ENCODE measurements at regions not wholly inside any gene's neighbourhood (a gene's known extent, or its start where the extent isn't known, plus 50 kb on each side); places are given as distances from the start of the nearest gene placed in this dataset.
"Not testable (repeated sequence)": the region's sequence is repeated elsewhere in the genome, so short reads cannot be mapped to it uniquely, and the experiment has no call there.

GRCh38 chr1:38585460-38585859 is 274.1 kb downstream of the RRAGC start:
- no peak overlapping the region for H3K4me3 ChIP-seq (ENCODE audit: low read depth in 1 of 2, low read length in 2 of 2)
- H3K36me3 ChIP-seq (ENCODE audit: control insufficient read depth in 1 of 2, insufficient read depth in 2 of 2, low read length in 2 of 2), result no peaks in the 10 kb centered on the region
- H3K4me1 ChIP-seq (ENCODE audit: control insufficient read depth in 1 of 2, insufficient read depth in 2 of 2, low read length in 2 of 2), result peaks cover 0 to 3% of the 10 kb centered on the region in 2 donors
- no peak overlapping the region for H3K9ac ChIP-seq (ENCODE audit: low read depth in 1 of 2, low read length in 2 of 2)
- H3K27ac ChIP-seq (ENCODE audit: low read depth, low read length), result no peak overlapping the region
- no peaks in the 10 kb centered on the region for H3K9me3 ChIP-seq (ENCODE audit: control insufficient read depth in 1 of 2, low read length in 2 of 2)
- peaks cover under 1 to 6% of the 10 kb centered on the region in 2 donors for H3K27me3 ChIP-seq (ENCODE audit: control insufficient read depth in 1 of 2, insufficient read depth in 2 of 2, low read length in 2 of 2)

GRCh38 chr1:38584448-38585355 is 274.9 kb downstream of the RRAGC start:
- H3K36me3 ChIP-seq (ENCODE audit: control insufficient read depth in 1 of 2, insufficient read depth in 2 of 2, low read length in 2 of 2), result no peaks in the 10 kb centered on the region
- peaks cover 6 to 8% of the 10 kb centered on the region in 2 donors for H3K27me3 ChIP-seq (ENCODE audit: control insufficient read depth in 1 of 2, insufficient read depth in 2 of 2, low read length in 2 of 2)
- H3K9me3 ChIP-seq (ENCODE audit: control insufficient read depth in 1 of 2, low read length in 2 of 2), result no peaks in the 10 kb centered on the region
- H3K27ac ChIP-seq (ENCODE audit: low read depth, low read length), result no peak overlapping the region
- peaks cover 0 to 3% of the 10 kb centered on the region in 2 donors for H3K4me1 ChIP-seq (ENCODE audit: control insufficient read depth in 1 of 2, insufficient read depth in 2 of 2, low read length in 2 of 2)
- H3K9ac ChIP-seq (ENCODE audit: low read depth in 1 of 2, low read length in 2 of 2), result no peak overlapping the region
- no peak overlapping the region for H3K4me3 ChIP-seq (ENCODE audit: low read depth in 1 of 2, low read length in 2 of 2)

- H3K27me3 ChIP-seq (ENCODE audit: control insufficient read depth in 1 of 2, insufficient read depth in 2 of 2, low read length in 2 of 2), result peaks cover 11 to 18% of the 10 kb centered on the region in 2 donors
- H3K4me3 ChIP-seq (ENCODE audit: low read depth in 1 of 2, low read length in 2 of 2); H3K4me1 ChIP-seq (ENCODE audit: control insufficient read depth in 1 of 2, insufficient read depth in 2 of 2, low read length in 2 of 2); H3K9ac ChIP-seq (ENCODE audit: low read depth in 1 of 2, low read length in 2 of 2); H3K36me3 ChIP-seq (ENCODE audit: control insufficient read depth in 1 of 2, insufficient read depth in 2 of 2, low read length in 2 of 2); H3K9me3 ChIP-seq (ENCODE audit: control insufficient read depth in 1 of 2, low read length in 2 of 2); H3K27ac ChIP-seq (ENCODE audit: low read depth, low read length): not testable (repeated sequence)
Observed at GRCh38 chr1:38583287-38583686, 276.3 kb downstream of the RRAGC start.

GRCh38 chr1:38581396-38581795 is 278.2 kb downstream of the RRAGC start:
- Histone ChIP-seq H3K36me3 (ENCODE audit: control insufficient read depth in 1 of 2, insufficient read depth in 2 of 2, low read length in 2 of 2) (no peaks in the 10 kb centered on the region), H3K9me3 (ENCODE audit: control insufficient read depth in 1 of 2, low read length in 2 of 2) (no peaks in the 10 kb centered on the region), H3K4me1 (ENCODE audit: control insufficient read depth in 1 of 2, insufficient read depth in 2 of 2, low read length in 2 of 2) (no peaks in the 10 kb centered on the region), H3K9ac (ENCODE audit: low read depth in 1 of 2, low read length in 2 of 2) (no peak overlapping the region), H3K27ac (ENCODE audit: low read depth, low read length) (no peak overlapping the region), H3K4me3 (ENCODE audit: low read depth in 1 of 2, low read length in 2 of 2) (no peak overlapping the region), H3K27me3 (ENCODE audit: control insufficient read depth in 1 of 2, insufficient read depth in 2 of 2, low read length in 2 of 2) (peaks cover 21 to 28% of the 10 kb centered on the region in 2 donors)

- H3K9ac ChIP-seq (ENCODE audit: low read depth in 1 of 2, low read length in 2 of 2), result no peak overlapping the region
- no peaks in the 10 kb centered on the region for H3K4me1 ChIP-seq (ENCODE audit: control insufficient read depth in 1 of 2, insufficient read depth in 2 of 2, low read length in 2 of 2)
- H3K9me3 ChIP-seq (ENCODE audit: control insufficient read depth in 1 of 2, low read length in 2 of 2), result no peaks in the 10 kb centered on the region
- H3K4me3 ChIP-seq (ENCODE audit: low read depth in 1 of 2, low read length in 2 of 2), result no peak overlapping the region
- peaks cover 25 to 33% of the 10 kb centered on the region in 2 donors for H3K27me3 ChIP-seq (ENCODE audit: control insufficient read depth in 1 of 2, insufficient read depth in 2 of 2, low read length in 2 of 2)
- no peak overlapping the region for H3K27ac ChIP-seq (ENCODE audit: low read depth, low read length)
- no peaks in the 10 kb centered on the region for H3K36me3 ChIP-seq (ENCODE audit: control insufficient read depth in 1 of 2, insufficient read depth in 2 of 2, low read length in 2 of 2)
Observed at GRCh38 chr1:38580594-38580993, 279.0 kb downstream of the RRAGC start.

GRCh38 chr1:38579056-38579455 is 280.5 kb downstream of the RRAGC start:
- Histone ChIP-seq H3K27me3 (ENCODE audit: control insufficient read depth in 1 of 2, insufficient read depth in 2 of 2, low read length in 2 of 2) (peaks cover 25 to 33% of the 10 kb centered on the region in 2 donors), H3K36me3 (ENCODE audit: control insufficient read depth in 1 of 2, insufficient read depth in 2 of 2, low read length in 2 of 2) (no peaks in the 10 kb centered on the region), H3K9me3 (ENCODE audit: control insufficient read depth in 1 of 2, low read length in 2 of 2) (no peaks in the 10 kb centered on the region), H3K4me3 (ENCODE audit: low read depth in 1 of 2, low read length in 2 of 2) (no peak overlapping the region), H3K4me1 (ENCODE audit: control insufficient read depth in 1 of 2, insufficient read depth in 2 of 2, low read length in 2 of 2) (no peaks in the 10 kb centered on the region), H3K27ac (ENCODE audit: low read depth, low read length) (no peak overlapping the region), H3K9ac (ENCODE audit: low read depth in 1 of 2, low read length in 2 of 2) (no peak overlapping the region)

GRCh38 chr1:38578271-38578951 is 281.2 kb downstream of the RRAGC start:
- Histone ChIP-seq H3K27ac (ENCODE audit: low read depth, low read length) (no peak overlapping the region), H3K4me1 (ENCODE audit: control insufficient read depth in 1 of 2, insufficient read depth in 2 of 2, low read length in 2 of 2) (no peaks in the 10 kb centered on the region), H3K36me3 (ENCODE audit: control insufficient read depth in 1 of 2, insufficient read depth in 2 of 2, low read length in 2 of 2) (no peaks in the 10 kb centered on the region), H3K27me3 (ENCODE audit: control insufficient read depth in 1 of 2, insufficient read depth in 2 of 2, low read length in 2 of 2) (peaks cover 25 to 33% of the 10 kb centered on the region in 2 donors), H3K4me3 (ENCODE audit: low read depth in 1 of 2, low read length in 2 of 2) (no peak overlapping the region), H3K9ac (ENCODE audit: low read depth in 1 of 2, low read length in 2 of 2) (no peak overlapping the region), H3K9me3 (ENCODE audit: control insufficient read depth in 1 of 2, low read length in 2 of 2) (no peaks in the 10 kb centered on the region)

GRCh38 chr1:38577937-38578270 is 281.7 kb downstream of the RRAGC start:
- peaks cover 25 to 33% of the 10 kb centered on the region in 2 donors for H3K27me3 ChIP-seq (ENCODE audit: control insufficient read depth in 1 of 2, insufficient read depth in 2 of 2, low read length in 2 of 2)
- no peaks in the 10 kb centered on the region for H3K4me1 ChIP-seq (ENCODE audit: control insufficient read depth in 1 of 2, insufficient read depth in 2 of 2, low read length in 2 of 2)
- no peak overlapping the region for H3K4me3 ChIP-seq (ENCODE audit: low read depth in 1 of 2, low read length in 2 of 2)
- no peaks in the 10 kb centered on the region for H3K9me3 ChIP-seq (ENCODE audit: control insufficient read depth in 1 of 2, low read length in 2 of 2)
- no peak overlapping the region for H3K27ac ChIP-seq (ENCODE audit: low read depth, low read length)
- H3K36me3 ChIP-seq (ENCODE audit: control insufficient read depth in 1 of 2, insufficient read depth in 2 of 2, low read length in 2 of 2), result no peaks in the 10 kb centered on the region
- H3K9ac ChIP-seq (ENCODE audit: low read depth in 1 of 2, low read length in 2 of 2), result no peak overlapping the region

- no peaks in the 10 kb centered on the region for H3K4me1 ChIP-seq (ENCODE audit: control insufficient read depth in 1 of 2, insufficient read depth in 2 of 2, low read length in 2 of 2)
Observed at GRCh38 chr1:38577385-38577784, 282.2 kb downstream of the RRAGC start.

GRCh38 chr1:38576241-38576640 is 283.3 kb downstream of the RRAGC start:
- Histone ChIP-seq H3K4me1 (ENCODE audit: control insufficient read depth in 1 of 2, insufficient read depth in 2 of 2, low read length in 2 of 2) (no peaks in the 10 kb centered on the region), H3K4me3 (ENCODE audit: low read depth in 1 of 2, low read length in 2 of 2) (no peak overlapping the region), H3K36me3 (ENCODE audit: control insufficient read depth in 1 of 2, insufficient read depth in 2 of 2, low read length in 2 of 2) (no peaks in the 10 kb centered on the region), H3K9me3 (ENCODE audit: control insufficient read depth in 1 of 2, low read length in 2 of 2) (no peaks in the 10 kb centered on the region), H3K27ac (ENCODE audit: low read depth, low read length) (no peak overlapping the region), H3K27me3 (ENCODE audit: control insufficient read depth in 1 of 2, insufficient read depth in 2 of 2, low read length in 2 of 2) (peaks cover 24 to 36% of the 10 kb centered on the region in 2 donors), H3K9ac (ENCODE audit: low read depth in 1 of 2, low read length in 2 of 2) (no peak overlapping the region)

More at GRCh38 chr1:38577385-38577784, 282.2 kb downstream of the RRAGC start:
- H3K27ac ChIP-seq (ENCODE audit: low read depth, low read length), result no peak overlapping the region
- no peaks in the 10 kb centered on the region for H3K36me3 ChIP-seq (ENCODE audit: control insufficient read depth in 1 of 2, insufficient read depth in 2 of 2, low read length in 2 of 2)
- H3K9ac ChIP-seq (ENCODE audit: low read depth in 1 of 2, low read length in 2 of 2), result no peak overlapping the region
- H3K4me3 ChIP-seq (ENCODE audit: low read depth in 1 of 2, low read length in 2 of 2), result no peak overlapping the region
- H3K9me3 ChIP-seq (ENCODE audit: control insufficient read depth in 1 of 2, low read length in 2 of 2), result no peaks in the 10 kb centered on the region
- peaks cover 25 to 33% of the 10 kb centered on the region in 2 donors for H3K27me3 ChIP-seq (ENCODE audit: control insufficient read depth in 1 of 2, insufficient read depth in 2 of 2, low read length in 2 of 2)
